A673 (cell line): ENCODE measurements at regions not wholly inside any gene's neighbourhood (a gene's known extent, or its start where the extent isn't known, plus 50 kb on each side); places are given as distances from the start of the nearest gene placed in this dataset.

Experiments
- CTCF ChIP-seq: fragments of 300-800, 200-600 bp; sonication (generic); conservative IDR thresholded peaks from 2 replicates; pipeline ENCODE4 v1.5.1; 2017; ENCODE audit warnings: low read depth, mild to moderate bottlenecking, antibody characterized with exemption, low read length, moderate library complexity, mixed read lengths
- EZH2 ChIP-seq: fragments of 200-600 bp; sonication (generic); IDR thresholded peaks from 2 replicates; pipeline ENCODE4 v1.6.1; 2017; ENCODE audit warnings: borderline replicate concordance, low read depth, mild to moderate bottlenecking, mixed read lengths, antibody characterized with exemption, low read length; ENCODE audit not compliant: poor library complexity, severe bottlenecking

GRCh38 chr13:40251343-40252032, 415.0 kb downstream of the FOXO1 start:
- TF ChIP-seq CTCF, result no peak
- no peak for TF ChIP-seq EZH2
